ENCODE measurements at regions not wholly inside any gene's neighbourhood (a gene's known extent, or its start where the extent isn't known, plus 50 kb on each side); places are given as distances from the start of the nearest gene placed in this dataset.

- no peaks in the 10 kb centered on the region for H3K36me3 ChIP-seq (ENCODE audit: insufficient read depth, low read length)
- H3K4me1 ChIP-seq (ENCODE audit: control insufficient read depth, insufficient read depth, low read length): no peaks in the 10 kb centered on the region
- no peak overlapping the region for H3K4me2 ChIP-seq (ENCODE audit: low read length)
- H3K9ac ChIP-seq (ENCODE audit: low read depth, low read length): no peak overlapping the region
- H3K27me3 ChIP-seq (ENCODE audit: control insufficient read depth, insufficient read depth, low read length): no peaks in the 10 kb centered on the region
- peaks cover 3% of the 10 kb centered on the region for H3K9me3 ChIP-seq (replicated peaks; ENCODE audit: low read length)
- H3K4me3 ChIP-seq (ENCODE audit: low read length): no peak overlapping the region
Observed at GRCh38 chr10:43773736-43774135, 125.1 kb upstream of the ZNF32 start.

- Histone ChIP-seq H3K27me3 (ENCODE audit: control insufficient read depth, insufficient read depth, low read length) (no peaks in the 10 kb centered on the region), H3K9me3 (replicated peaks; ENCODE audit: low read length) (peaks cover 3% of the 10 kb centered on the region), H3K4me2 (ENCODE audit: low read length) (no peak overlapping the region), H3K4me3 (ENCODE audit: low read length) (no peak overlapping the region), H3K36me3 (ENCODE audit: insufficient read depth, low read length) (no peaks in the 10 kb centered on the region), H3K9ac (ENCODE audit: low read depth, low read length) (no peak overlapping the region), H3K4me1 (ENCODE audit: control insufficient read depth, insufficient read depth, low read length) (no peaks in the 10 kb centered on the region)
Observed at GRCh38 chr10:43772171-43772570, 123.5 kb upstream of the ZNF32 start.

GRCh38 chr10:43771675-43772074 is 123.0 kb upstream of the ZNF32 start:
- no peak overlapping the region for H3K9ac ChIP-seq (ENCODE audit: low read depth, low read length)
- peaks cover 3% of the 10 kb centered on the region for H3K9me3 ChIP-seq (replicated peaks; ENCODE audit: low read length)
- no peak overlapping the region for H3K4me2 ChIP-seq (ENCODE audit: low read length)
- no peaks in the 10 kb centered on the region for H3K27me3 ChIP-seq (ENCODE audit: control insufficient read depth, insufficient read depth, low read length)
- H3K36me3 ChIP-seq (ENCODE audit: insufficient read depth, low read length): no peaks in the 10 kb centered on the region
- no peak overlapping the region for H3K4me3 ChIP-seq (ENCODE audit: low read length)
- no peaks in the 10 kb centered on the region for H3K4me1 ChIP-seq (ENCODE audit: control insufficient read depth, insufficient read depth, low read length)

GRCh38 chr10:43765516-43765915 is 116.8 kb upstream of the ZNF32 start:
- no peaks in the 10 kb centered on the region for H3K4me1 ChIP-seq (ENCODE audit: control insufficient read depth, insufficient read depth, low read length)
- H3K9me3 ChIP-seq (replicated peaks; ENCODE audit: low read length): no peaks in the 10 kb centered on the region
- H3K9ac ChIP-seq (ENCODE audit: low read depth, low read length): no peak overlapping the region
- H3K4me2 ChIP-seq (ENCODE audit: low read length): no peak overlapping the region
- H3K4me3 ChIP-seq (ENCODE audit: low read length): no peak overlapping the region
- H3K36me3 ChIP-seq (ENCODE audit: insufficient read depth, low read length): no peaks in the 10 kb centered on the region
- no peaks in the 10 kb centered on the region for H3K27me3 ChIP-seq (ENCODE audit: control insufficient read depth, insufficient read depth, low read length)

- Histone ChIP-seq H3K9ac (ENCODE audit: low read depth, low read length) (no peak overlapping the region), H3K36me3 (ENCODE audit: insufficient read depth, low read length) (no peaks in the 10 kb centered on the region), H3K27me3 (ENCODE audit: control insufficient read depth, insufficient read depth, low read length) (no peaks in the 10 kb centered on the region), H3K4me1 (ENCODE audit: control insufficient read depth, insufficient read depth, low read length) (no peaks in the 10 kb centered on the region), H3K9me3 (replicated peaks; ENCODE audit: low read length) (no peaks in the 10 kb centered on the region), H3K4me2 (ENCODE audit: low read length) (no peak overlapping the region), H3K4me3 (ENCODE audit: low read length) (no peak overlapping the region)
Observed at GRCh38 chr10:43763846-43764245, 115.2 kb upstream of the ZNF32 start.

- Histone ChIP-seq H3K27me3 (ENCODE audit: control insufficient read depth, insufficient read depth, low read length) (no peaks in the 10 kb centered on the region), H3K4me1 (ENCODE audit: control insufficient read depth, insufficient read depth, low read length) (no peaks in the 10 kb centered on the region), H3K4me2 (ENCODE audit: low read length) (no peak overlapping the region), H3K36me3 (ENCODE audit: insufficient read depth, low read length) (no peaks in the 10 kb centered on the region), H3K9me3 (replicated peaks; ENCODE audit: low read length) (no peaks in the 10 kb centered on the region), H3K9ac (ENCODE audit: low read depth, low read length) (no peak overlapping the region), H3K4me3 (ENCODE audit: low read length) (no peak overlapping the region)
Observed at GRCh38 chr10:43760514-43760913, 111.8 kb upstream of the ZNF32 start.

- H3K9me3 ChIP-seq (replicated peaks; ENCODE audit: low read length): no peaks in the 10 kb centered on the region
- no peaks in the 10 kb centered on the region for H3K27me3 ChIP-seq (ENCODE audit: control insufficient read depth, insufficient read depth, low read length)
- no peak overlapping the region for H3K4me3 ChIP-seq (ENCODE audit: low read length)
- no peak overlapping the region for H3K9ac ChIP-seq (ENCODE audit: low read depth, low read length)
- no peaks in the 10 kb centered on the region for H3K4me1 ChIP-seq (ENCODE audit: control insufficient read depth, insufficient read depth, low read length)
- no peak overlapping the region for H3K4me2 ChIP-seq (ENCODE audit: low read length)
- H3K36me3 ChIP-seq (ENCODE audit: insufficient read depth, low read length): no peaks in the 10 kb centered on the region
Observed at GRCh38 chr10:43759216-43759615, 110.5 kb upstream of the ZNF32 start.

- H3K4me3 ChIP-seq (ENCODE audit: low read length): no peak overlapping the region
- H3K4me1 ChIP-seq (ENCODE audit: control insufficient read depth, insufficient read depth, low read length): no peaks in the 10 kb centered on the region
- no peak overlapping the region for H3K9ac ChIP-seq (ENCODE audit: low read depth, low read length)
- H3K9me3 ChIP-seq (replicated peaks; ENCODE audit: low read length): no peaks in the 10 kb centered on the region
- H3K27me3 ChIP-seq (ENCODE audit: control insufficient read depth, insufficient read depth, low read length): no peaks in the 10 kb centered on the region
- H3K4me2 ChIP-seq (ENCODE audit: low read length): no peak overlapping the region
- H3K36me3 ChIP-seq (ENCODE audit: insufficient read depth, low read length): no peaks in the 10 kb centered on the region
Observed at GRCh38 chr10:43756341-43756740, 107.7 kb upstream of the ZNF32 start.

GRCh38 chr10:43754569-43755260 is 106.0 kb upstream of the ZNF32 start:
- Histone ChIP-seq H3K4me2 (ENCODE audit: low read length) (no peak overlapping the region), H3K27me3 (ENCODE audit: control insufficient read depth, insufficient read depth, low read length) (peaks cover 3% of the 10 kb centered on the region), H3K4me3 (ENCODE audit: low read length) (no peak overlapping the region), H3K9ac (ENCODE audit: low read depth, low read length) (no peak overlapping the region), H3K4me1 (ENCODE audit: control insufficient read depth, insufficient read depth, low read length) (no peaks in the 10 kb centered on the region), H3K9me3 (replicated peaks; ENCODE audit: low read length) (no peaks in the 10 kb centered on the region), H3K36me3 (ENCODE audit: insufficient read depth, low read length) (no peaks in the 10 kb centered on the region)

- H3K9me3 ChIP-seq (replicated peaks; ENCODE audit: low read length): no peaks in the 10 kb centered on the region
- no peaks in the 10 kb centered on the region for H3K36me3 ChIP-seq (ENCODE audit: insufficient read depth, low read length)
- peaks cover 15% of the 10 kb centered on the region for H3K27me3 ChIP-seq (ENCODE audit: control insufficient read depth, insufficient read depth, low read length)
- H3K4me1 ChIP-seq (ENCODE audit: control insufficient read depth, insufficient read depth, low read length): no peaks in the 10 kb centered on the region
- no peak overlapping the region for H3K9ac ChIP-seq (ENCODE audit: low read depth, low read length)
- no peak overlapping the region for H3K4me3 ChIP-seq (ENCODE audit: low read length)
- no peak overlapping the region for H3K4me2 ChIP-seq (ENCODE audit: low read length)
Observed at GRCh38 chr10:43753397-43754061, 104.8 kb upstream of the ZNF32 start.

GRCh38 chr10:43752682-43753081 is 104.0 kb upstream of the ZNF32 start:
- Histone ChIP-seq H3K4me2 (ENCODE audit: low read length) (no peak overlapping the region), H3K27me3 (ENCODE audit: control insufficient read depth, insufficient read depth, low read length) (peaks cover 15% of the 10 kb centered on the region), H3K9ac (ENCODE audit: low read depth, low read length) (no peak overlapping the region), H3K36me3 (ENCODE audit: insufficient read depth, low read length) (no peaks in the 10 kb centered on the region), H3K9me3 (replicated peaks; ENCODE audit: low read length) (no peaks in the 10 kb centered on the region), H3K4me3 (ENCODE audit: low read length) (no peak overlapping the region), H3K4me1 (ENCODE audit: control insufficient read depth, insufficient read depth, low read length) (no peaks in the 10 kb centered on the region)

- peaks cover 15% of the 10 kb centered on the region for H3K27me3 ChIP-seq (ENCODE audit: control insufficient read depth, insufficient read depth, low read length)
- H3K4me2 ChIP-seq (ENCODE audit: low read length): no peak overlapping the region
- no peaks in the 10 kb centered on the region for H3K36me3 ChIP-seq (ENCODE audit: insufficient read depth, low read length)
- no peaks in the 10 kb centered on the region for H3K9me3 ChIP-seq (replicated peaks; ENCODE audit: low read length)
- H3K4me3 ChIP-seq (ENCODE audit: low read length): no peak overlapping the region
- H3K9ac ChIP-seq (ENCODE audit: low read depth, low read length): no peak overlapping the region
- no peaks in the 10 kb centered on the region for H3K4me1 ChIP-seq (ENCODE audit: control insufficient read depth, insufficient read depth, low read length)
Observed at GRCh38 chr10:43751646-43752045, 103.0 kb upstream of the ZNF32 start.

Measured in skeletal muscle satellite cell (primary cell).